ENCODE measurements at regions not wholly inside any gene's neighbourhood (a gene's known extent, or its start where the extent isn't known, plus 50 kb on each side); places are given as distances from the start of the nearest gene placed in this dataset.

DNA sequence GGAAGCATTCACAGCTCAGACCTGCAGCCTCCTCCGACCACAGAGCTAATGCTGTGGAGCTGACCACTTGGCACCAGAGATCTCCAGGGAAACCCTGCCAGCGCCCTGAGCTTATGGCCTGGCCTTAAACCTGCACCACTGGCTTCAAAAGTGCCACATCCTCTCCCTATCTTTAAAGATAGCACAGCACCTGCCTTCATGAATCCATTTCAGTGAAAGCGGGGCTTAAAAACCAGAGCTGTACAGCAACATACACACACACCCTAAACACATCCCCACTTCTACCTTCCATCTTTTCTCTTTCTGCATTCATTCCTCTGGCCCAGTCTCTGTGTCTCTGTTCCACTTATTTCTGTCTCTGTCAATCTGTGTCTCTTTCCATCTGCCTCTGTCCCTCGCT lies 59.8 kb upstream of the CCDC167 start:
- TF ChIP-seq, protein P1, sequence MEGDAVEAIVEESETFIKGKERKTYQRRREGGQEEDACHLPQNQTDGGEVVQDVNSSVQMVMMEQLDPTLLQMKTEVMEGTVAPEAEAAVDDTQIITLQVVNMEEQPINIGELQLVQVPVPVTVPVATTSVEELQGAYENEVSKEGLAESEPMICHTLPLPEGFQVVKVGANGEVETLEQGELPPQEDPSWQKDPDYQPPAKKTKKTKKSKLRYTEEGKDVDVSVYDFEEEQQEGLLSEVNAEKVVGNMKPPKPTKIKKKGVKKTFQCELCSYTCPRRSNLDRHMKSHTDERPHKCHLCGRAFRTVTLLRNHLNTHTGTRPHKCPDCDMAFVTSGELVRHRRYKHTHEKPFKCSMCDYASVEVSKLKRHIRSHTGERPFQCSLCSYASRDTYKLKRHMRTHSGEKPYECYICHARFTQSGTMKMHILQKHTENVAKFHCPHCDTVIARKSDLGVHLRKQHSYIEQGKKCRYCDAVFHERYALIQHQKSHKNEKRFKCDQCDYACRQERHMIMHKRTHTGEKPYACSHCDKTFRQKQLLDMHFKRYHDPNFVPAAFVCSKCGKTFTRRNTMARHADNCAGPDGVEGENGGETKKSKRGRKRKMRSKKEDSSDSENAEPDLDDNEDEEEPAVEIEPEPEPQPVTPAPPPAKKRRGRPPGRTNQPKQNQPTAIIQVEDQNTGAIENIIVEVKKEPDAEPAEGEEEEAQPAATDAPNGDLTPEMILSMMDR (IDR thresholded peaks at IDR 0.05), result no peak

DNA sequence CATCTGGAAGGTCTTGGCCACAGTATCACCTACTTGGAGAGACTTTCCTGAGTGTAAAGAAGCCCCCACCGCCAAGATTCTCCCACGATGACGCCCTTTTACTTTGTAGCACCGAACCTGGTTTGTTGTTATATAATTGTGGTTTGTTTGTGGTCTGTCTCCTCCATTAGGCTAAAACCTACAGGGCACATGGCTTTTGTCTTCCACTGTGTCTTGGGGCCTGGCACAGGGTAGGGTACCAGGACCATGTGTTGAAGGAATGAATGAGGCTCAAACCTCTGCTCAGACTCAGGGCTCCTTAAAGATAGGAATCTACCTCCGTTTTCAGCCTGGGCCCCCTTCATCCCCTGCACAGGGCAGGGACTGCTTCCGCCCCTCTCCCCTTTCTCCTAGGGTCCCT lies 59.4 kb upstream of the CCDC167 start:
- TF ChIP-seq, protein P1 (IDR thresholded peaks at IDR 0.05), result no peak

DNA sequence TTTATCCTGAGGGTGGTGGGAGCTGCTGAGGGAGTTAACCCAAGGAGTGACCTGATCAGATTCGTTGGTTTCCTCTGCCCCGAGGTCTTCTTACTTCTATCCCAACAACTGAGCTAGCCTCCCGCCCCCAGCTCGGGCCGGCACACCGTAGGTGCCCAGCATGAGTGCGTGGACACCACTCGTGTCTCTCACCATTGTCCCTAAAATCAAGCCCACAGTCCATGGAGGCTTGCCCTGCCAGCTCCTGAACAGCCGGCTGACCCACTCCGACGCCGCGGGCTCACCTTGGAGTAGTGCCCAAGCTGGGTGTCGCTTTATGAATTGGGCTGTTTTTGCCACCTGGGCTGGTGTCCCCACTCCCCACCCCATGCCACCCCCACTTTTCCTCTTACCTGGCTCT lies 59.0 kb upstream of the CCDC167 start:
- TF ChIP-seq, protein P1 (IDR thresholded peaks at IDR 0.05), result no peak

DNA sequence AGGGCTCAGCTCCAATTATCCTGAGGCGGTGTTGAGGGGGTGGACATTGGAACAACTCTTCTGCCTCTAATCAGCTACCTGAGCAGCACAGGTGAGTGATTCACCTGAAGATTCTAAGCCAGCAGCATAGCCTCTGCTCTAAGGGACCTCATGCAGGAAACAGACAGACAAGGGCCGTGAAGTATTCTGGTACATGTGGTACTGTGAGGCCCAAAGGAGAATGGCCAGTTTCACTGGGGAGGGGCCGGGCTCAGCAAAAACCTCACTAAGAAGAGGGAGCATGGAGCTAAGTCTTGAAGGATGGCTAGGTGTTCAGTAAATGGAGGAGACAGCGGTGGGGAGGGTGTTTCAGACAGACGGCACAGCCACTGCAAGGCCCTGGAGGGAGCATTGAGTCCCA lies 58.5 kb upstream of the CCDC167 start:
- TF ChIP-seq, protein P1 (IDR thresholded peaks at IDR 0.05), result no peak

DNA sequence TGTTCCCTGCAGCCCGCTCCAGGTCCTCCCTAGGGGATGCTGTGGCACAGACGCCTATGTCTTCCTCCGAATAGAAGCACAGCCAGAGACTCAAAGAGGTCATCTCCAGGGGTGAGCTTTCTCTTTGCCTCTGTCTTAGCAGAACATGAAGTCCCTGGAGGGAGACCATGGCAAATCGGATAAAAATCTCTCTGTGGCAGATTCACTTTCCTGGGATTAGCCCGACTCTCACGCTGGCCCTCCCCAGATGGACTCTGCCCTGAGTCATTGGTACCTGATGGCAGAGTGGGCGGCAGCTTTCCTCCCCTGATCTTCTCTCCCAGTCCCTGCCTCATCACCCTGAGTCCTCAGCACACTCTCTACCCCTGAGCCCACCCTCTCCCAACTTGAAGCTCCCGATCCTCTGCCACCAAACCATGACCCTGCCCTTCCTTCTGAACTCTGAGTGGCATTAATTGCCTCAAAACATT lies 58.0 kb upstream of the CCDC167 start:
- TF ChIP-seq, protein P1 (IDR thresholded peaks at IDR 0.05), result no peak

DNA sequence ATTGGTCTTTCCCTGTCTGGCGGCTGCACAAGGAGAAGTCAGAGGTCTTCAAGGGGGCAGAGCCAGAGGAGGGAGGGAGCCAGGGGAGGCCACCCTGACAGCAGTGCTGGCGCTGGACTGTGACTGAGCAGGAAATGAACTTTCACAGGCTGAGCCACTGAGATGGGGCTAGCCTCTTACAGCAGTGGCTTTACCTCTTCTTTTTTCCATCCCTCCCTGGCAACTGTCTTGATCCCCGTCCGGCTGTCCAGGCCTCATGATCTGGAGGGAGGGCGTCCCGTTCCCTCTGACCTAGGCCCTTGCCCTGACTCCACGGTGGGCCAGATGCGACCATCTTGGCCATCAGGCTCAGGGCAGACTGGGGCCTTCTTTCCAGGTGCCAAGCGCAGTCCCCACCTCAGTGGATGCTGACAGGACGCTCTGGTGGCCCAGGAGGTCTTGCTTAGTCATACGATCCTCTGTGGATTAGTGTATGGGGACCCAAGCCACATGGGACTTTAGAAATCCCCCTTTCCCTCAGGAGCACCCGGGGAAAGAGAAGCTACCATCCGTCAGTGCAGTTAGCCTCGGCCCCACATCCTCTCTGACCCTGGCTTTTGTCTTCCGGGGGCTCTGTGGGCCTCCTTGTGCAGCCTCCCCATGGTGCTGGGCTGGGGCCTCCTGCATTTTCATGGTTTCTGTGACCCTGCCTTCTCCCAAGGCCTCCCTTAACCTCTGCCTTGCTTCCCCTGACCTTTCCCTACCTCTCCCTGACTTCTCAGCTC lies 57.4 kb upstream of the CCDC167 start:
- TF ChIP-seq, protein P1 (IDR thresholded peaks at IDR 0.05), result no peak

DNA sequence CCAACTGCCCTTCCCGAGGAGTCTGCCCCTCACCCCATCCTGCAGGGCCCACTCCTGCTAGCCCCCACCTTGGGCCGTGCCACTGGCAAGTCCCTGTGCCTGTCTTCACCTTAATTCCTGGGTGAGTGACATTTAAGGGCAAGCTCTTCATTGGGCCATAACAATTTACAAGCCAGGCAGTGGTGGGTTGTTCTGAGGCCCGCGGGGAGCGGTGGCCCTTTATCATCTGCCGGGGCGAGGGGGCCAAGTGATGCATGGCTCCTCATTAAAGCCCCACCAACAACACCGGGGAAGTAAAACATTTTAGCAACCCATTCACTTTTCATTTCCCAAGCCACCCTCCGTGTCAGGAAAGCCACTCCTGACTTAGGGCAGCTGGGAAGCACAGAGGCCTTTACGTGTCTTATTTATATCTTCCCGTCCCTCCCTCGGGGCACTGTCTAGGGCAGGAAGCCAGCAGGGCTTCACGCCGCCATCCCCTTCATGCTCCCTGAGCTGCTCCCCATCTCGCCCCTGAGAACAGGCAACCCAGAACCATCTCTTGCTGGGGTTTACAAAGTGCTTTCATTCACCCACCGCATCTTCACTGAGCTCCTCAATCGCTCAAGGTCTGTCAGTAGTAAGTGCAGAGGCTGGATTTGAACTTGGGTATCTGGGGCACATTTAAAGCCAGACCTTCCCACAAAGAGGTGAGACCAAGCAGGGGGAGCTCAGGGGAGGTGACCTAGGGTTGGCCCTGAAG lies 55.5 kb upstream of the CCDC167 start:
- TF ChIP-seq, protein P1 (IDR thresholded peaks at IDR 0.05), result no peak

Measured in LNCAP (cell line).